Adrenal gland (tissue), 9 donors: ENCODE measurements at regions not wholly inside any gene's neighbourhood (a gene's known extent, or its start where the extent isn't known, plus 50 kb on each side); places are given as distances from the start of the nearest gene placed in this dataset.

Source experiments
- DNase-seq, 7 donors: peaks; one replicate each; pipeline ENCODE4 v3.0.0-alpha.2; 2019 to 2020
- H3K27ac ChIP-seq, 5 donors: fragments of 200-600 bp; sonication (generic) in 4 of 5; 1 replicate in 3 of 5; 2 replicates in 2 of 5; pipeline versions ENCODE4 v1.5.1 to v1.8.0; 2016 to 2020; ENCODE audit warnings: mild to moderate bottlenecking in 1 of 5
- H3K27me3 ChIP-seq: fragments of 200-600 bp; 2 replicates; pipeline ENCODE4 v1.8.0; 2021
- H3K36me3 ChIP-seq, 2 donors: fragments of 200-600 bp; replicated peaks in 1 of 2; 1 replicate in 1 of 2; 2 replicates in 1 of 2; pipeline versions ENCODE4 v1.5.1 to v1.8.0; 2018 to 2022
- H3K4me1 ChIP-seq, 2 donors: fragments of 200-600 bp; replicated peaks in 1 of 2; 1 replicate in 1 of 2; 2 replicates in 1 of 2; pipeline versions ENCODE4 v1.5.1 to v1.8.0; 2018 to 2021
- H3K4me3 ChIP-seq, 4 donors: fragments of 200-600 bp; sonication (generic) in 3 of 4; one replicate each; pipeline ENCODE4 v1.5.1; 2016 to 2018
- H3K9me3 ChIP-seq, 3 donors: fragments of 200-600 bp; sonication (generic) in 1 of 3; replicated peaks in 1 of 3; 1 replicate in 2 of 3; 2 replicates in 1 of 3; pipeline versions ENCODE4 v1.5.1 to v1.8.0; 2016 to 2021
- POLR2A ChIP-seq, 2 donors: fragments of 450-650 bp; IDR thresholded peaks; one replicate each; pipeline ENCODE4 v1.6.1; 2017; ENCODE audit warnings: antibody characterized with exemption in 2 of 2, mild to moderate bottlenecking in 2 of 2, moderate library complexity in 1 of 2
- WGBS, 4 donors: extraction: QIAGEN DNeasy Blood & Tissue Kit in 2 of 4; methylation state at CpG; one replicate each; pipeline versions ENCODE4 v1.1.5 to v1.1.7; 2013 to 2017; 5-methylcytosine and 5-hydroxymethylcytosine counted together
- intact Hi-C, 2 donors: fragments of 100-400 bp; cut with DNase I; formaldehyde crosslinking; loops; one replicate each; pipeline versions ENCODE4 v1.14.1 to v1.15.0; 2022 to 2023
- TF ChIP-seq, protein P1 (sequence below), 6 experiments: fragments of 450-650 bp in 4 of 6; fragments of 200-600 bp in 2 of 6; sonication (generic) in 1 of 6; IDR thresholded peaks; 1 replicate in 5 of 6; 2 replicates in 1 of 6; pipeline versions ENCODE4 v1.5.1 to v1.8.0; 2016 to 2021; ENCODE audit warnings: antibody characterized with exemption in 6 of 6, mild to moderate bottlenecking in 2 of 6, moderate library complexity in 1 of 6
- donor health status: healthy with polysubstance abuse.
- donor health status: Bipolar disorder and iron deficiency.
- donor health status: DM: yes; HTN: yes; CAD: no.
- donor health status: DM: no; HTN: no; CAD: no.
- donor health status: DM: no; HTN: no; CAD: no.

DNA sequence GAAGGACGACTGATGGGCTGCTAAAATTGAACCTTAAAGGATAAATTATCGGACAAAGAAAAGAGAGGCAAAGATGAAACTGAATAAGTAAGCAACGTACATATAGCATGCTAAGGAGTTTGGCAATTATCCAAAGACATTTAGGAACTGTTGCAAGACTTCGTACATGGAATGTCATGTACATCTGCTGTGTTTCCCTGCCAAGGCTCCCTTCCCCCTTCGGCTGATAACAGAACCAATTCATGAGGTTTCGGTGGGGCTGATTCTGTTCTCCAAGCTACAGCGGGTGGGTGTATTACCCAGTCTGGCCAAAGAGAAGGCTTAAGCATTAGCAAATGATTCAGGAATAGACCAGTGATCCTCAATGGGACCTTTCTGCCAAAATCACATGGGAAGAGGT is 190.9 kb upstream of the FREM1 start:
- Histone ChIP-seq H3K27me3 (no peaks in the 10 kb centered on the region), H3K36me3 (no peaks in the 10 kb centered on the region), H3K27ac (no peak overlapping the region), H3K4me3 (no peak overlapping the region), H3K9me3 (no peaks in the 10 kb centered on the region), H3K4me1 (no peaks in the 10 kb centered on the region)
- WGBS, 4 donors, result 78 to 87% (median 82%) methylated on average over 7 of the region's 7 CpGs
- intact Hi-C loops, result no loop called here
- no peak for DNase-seq
- TF ChIP-seq, protein P1, sequence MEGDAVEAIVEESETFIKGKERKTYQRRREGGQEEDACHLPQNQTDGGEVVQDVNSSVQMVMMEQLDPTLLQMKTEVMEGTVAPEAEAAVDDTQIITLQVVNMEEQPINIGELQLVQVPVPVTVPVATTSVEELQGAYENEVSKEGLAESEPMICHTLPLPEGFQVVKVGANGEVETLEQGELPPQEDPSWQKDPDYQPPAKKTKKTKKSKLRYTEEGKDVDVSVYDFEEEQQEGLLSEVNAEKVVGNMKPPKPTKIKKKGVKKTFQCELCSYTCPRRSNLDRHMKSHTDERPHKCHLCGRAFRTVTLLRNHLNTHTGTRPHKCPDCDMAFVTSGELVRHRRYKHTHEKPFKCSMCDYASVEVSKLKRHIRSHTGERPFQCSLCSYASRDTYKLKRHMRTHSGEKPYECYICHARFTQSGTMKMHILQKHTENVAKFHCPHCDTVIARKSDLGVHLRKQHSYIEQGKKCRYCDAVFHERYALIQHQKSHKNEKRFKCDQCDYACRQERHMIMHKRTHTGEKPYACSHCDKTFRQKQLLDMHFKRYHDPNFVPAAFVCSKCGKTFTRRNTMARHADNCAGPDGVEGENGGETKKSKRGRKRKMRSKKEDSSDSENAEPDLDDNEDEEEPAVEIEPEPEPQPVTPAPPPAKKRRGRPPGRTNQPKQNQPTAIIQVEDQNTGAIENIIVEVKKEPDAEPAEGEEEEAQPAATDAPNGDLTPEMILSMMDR (IDR thresholded peaks at IDR 0.05), result no peak
- no peak for TF ChIP-seq POLR2A (IDR thresholded peaks at IDR 0.05)

DNA sequence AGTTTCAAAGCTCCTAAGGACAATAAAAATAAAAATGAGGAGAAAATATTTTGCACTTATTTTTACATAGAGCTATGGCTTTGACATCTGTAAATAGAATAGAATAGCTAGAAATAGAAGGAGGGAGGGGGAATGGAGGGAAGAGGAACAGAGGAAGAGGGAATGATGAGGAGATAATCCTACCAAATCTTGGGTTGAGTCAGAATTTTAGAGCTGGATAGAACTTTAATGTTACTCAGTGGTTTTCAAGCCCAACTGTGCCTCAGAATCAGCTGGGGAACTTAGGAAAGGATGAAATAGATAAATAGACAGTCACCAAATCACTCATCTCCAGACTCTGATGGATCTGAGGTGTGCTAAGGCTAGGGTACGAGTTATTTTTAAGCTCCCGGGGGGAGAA is 190.3 kb upstream of the FREM1 start:
- intact Hi-C loops, result no loop called here
- no peaks in the 10 kb centered on the region for H3K36me3 ChIP-seq

DNA sequence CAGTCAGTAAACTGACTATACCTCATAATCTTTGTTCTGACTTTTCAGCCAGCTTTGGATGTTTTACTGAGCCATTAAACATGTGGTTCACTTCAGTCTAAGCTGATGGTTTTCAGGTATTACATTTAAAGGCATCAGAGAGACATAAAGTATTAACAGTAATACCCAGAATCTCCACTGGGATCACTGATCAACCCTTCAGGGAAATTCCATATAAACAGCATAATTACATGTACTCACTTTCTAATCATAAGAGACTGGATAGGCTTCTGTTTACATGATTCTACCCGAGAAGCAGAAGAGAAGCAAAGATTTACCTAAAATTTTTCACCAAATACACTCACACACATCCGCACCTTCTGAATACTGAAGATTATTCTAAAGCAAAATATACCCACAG is 186.7 kb upstream of the FREM1 start:
- H3K4me1 ChIP-seq, result no peaks in the 10 kb centered on the region
- no peaks in the 10 kb centered on the region for H3K9me3 ChIP-seq
- intact Hi-C loops, result no loop called here
- TF ChIP-seq, protein P1 (IDR thresholded peaks at IDR 0.05), result no peak
- TF ChIP-seq POLR2A (IDR thresholded peaks at IDR 0.05), result no peak
- no peak overlapping the region for H3K27ac ChIP-seq
- 82 to 93% (median 83%) methylated on average over 2 of the region's 2 CpGs for WGBS, 4 donors
- H3K4me3 ChIP-seq, result no peak overlapping the region
- no peaks in the 10 kb centered on the region for H3K36me3 ChIP-seq
- no peaks in the 10 kb centered on the region for H3K27me3 ChIP-seq
- no peak for DNase-seq

More for the DNA sequence above, 190.3 kb upstream of the FREM1 start:
- H3K27ac ChIP-seq, result no peak overlapping the region
- WGBS, 4 donors, result 41 to 47% (median 42%) methylated on average over 2 of the region's 2 CpGs
- no peak for DNase-seq
- TF ChIP-seq POLR2A (IDR thresholded peaks at IDR 0.05), result no peak
- TF ChIP-seq, protein P1 (IDR thresholded peaks at IDR 0.05), result no peak
- H3K4me1 ChIP-seq, result no peaks in the 10 kb centered on the region
- no peak overlapping the region for H3K4me3 ChIP-seq
- no peaks in the 10 kb centered on the region for H3K9me3 ChIP-seq
- H3K27me3 ChIP-seq, result no peaks in the 10 kb centered on the region

DNA sequence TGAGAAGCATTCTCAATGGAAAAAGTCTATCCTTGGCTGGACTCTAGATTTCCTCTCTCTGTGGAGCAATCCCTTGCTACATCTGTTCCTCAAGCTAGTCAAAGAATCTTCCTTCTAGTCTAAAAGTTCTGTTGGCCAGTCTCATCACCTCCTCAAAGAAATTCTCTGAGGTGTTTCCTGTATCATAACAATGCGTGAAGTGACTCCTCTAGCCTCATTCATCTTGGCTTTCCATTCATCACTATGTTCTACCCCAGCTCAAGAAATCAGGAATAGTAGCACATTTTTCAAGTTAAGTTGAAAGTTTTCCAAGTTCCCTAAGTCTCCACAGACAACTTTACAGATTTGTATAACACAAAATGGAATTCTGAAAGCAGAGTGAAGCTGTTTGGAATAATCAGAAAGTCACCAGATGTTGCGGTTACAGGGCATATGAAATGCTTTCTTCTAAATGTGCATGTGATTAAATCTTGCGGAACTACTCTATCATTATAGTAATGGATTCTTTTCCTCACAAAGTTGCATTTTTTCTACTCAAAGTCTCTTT is 176.6 kb upstream of the FREM1 start:
- H3K36me3 ChIP-seq, result no peaks in the 10 kb centered on the region
- H3K4me1 ChIP-seq, result peaks cover 0 to under 1% of the 10 kb centered on the region in 2 donors
- H3K9me3 ChIP-seq, result no peaks in the 10 kb centered on the region
- intact Hi-C loops, result no loop called here
- TF ChIP-seq, protein P1 (IDR thresholded peaks at IDR 0.05), result no peak
- no peak for TF ChIP-seq POLR2A (IDR thresholded peaks at IDR 0.05)
- 81 to 87% (median 83%) methylated on average over 3 of the region's 3 CpGs for WGBS, 4 donors
- no peak for DNase-seq
- no peak overlapping the region for H3K4me3 ChIP-seq
- H3K27me3 ChIP-seq, result no peaks in the 10 kb centered on the region
- no peak overlapping the region for H3K27ac ChIP-seq
